NCI-H1048 (cell line): ENCODE measurements at regions not wholly inside any gene's neighbourhood (a gene's known extent, or its start where the extent isn't known, plus 50 kb on each side); places are given as distances from the start of the nearest gene placed in this dataset.

Source experiments
- DNase-seq: peaks from one replicate; lab custom pipeline; 2025; lab: John Stamatoyannopoulos, UW

GRCh38 chr4:123807866-123808265 lies 411.3 kb downstream of the SPRY1 start:
- DNase-seq, result no peak

- no peak for DNase-seq
Measured at GRCh38 chr4:123809864-123810263, 413.3 kb downstream of the SPRY1 start.

DNA sequence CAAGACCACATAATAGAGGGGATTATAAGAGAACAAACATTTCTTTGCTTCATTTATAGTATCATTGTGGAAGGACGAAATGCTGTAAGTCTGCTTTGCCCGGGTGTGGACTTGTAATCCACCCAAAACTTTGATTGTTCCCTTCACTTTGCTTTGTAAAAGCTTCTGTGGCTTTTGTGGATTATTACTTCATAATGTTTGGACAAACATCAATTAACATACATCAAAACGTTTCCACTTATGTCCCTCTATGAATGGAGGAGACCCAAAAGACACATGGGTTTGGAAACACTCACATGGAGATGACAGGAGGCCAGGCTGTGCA lies 415.4 kb downstream of the SPRY1 start:
- no peak for DNase-seq

- DNase-seq, result no peak
Measured at GRCh38 chr4:123813901-123814300, 417.3 kb downstream of the SPRY1 start.

DNA sequence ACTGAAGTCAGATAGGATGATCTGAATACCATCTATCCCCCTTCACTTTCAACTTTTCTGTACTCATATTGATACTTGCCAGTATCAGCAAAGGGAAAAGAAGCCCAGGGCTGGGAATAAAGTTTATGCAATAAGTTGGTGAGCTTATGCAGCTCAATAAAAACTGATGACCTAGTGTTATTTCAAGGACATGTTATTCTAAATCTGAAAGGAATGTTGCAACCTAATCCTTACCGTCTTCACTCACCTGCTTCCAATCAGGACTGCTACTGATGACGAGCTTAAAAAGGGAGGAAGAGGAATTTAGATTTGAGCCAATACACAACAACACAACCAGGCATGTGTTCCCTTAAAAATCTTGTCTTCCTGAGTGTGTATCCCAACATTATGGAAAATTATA lies 419.9 kb downstream of the SPRY1 start:
- no peak for DNase-seq

DNA sequence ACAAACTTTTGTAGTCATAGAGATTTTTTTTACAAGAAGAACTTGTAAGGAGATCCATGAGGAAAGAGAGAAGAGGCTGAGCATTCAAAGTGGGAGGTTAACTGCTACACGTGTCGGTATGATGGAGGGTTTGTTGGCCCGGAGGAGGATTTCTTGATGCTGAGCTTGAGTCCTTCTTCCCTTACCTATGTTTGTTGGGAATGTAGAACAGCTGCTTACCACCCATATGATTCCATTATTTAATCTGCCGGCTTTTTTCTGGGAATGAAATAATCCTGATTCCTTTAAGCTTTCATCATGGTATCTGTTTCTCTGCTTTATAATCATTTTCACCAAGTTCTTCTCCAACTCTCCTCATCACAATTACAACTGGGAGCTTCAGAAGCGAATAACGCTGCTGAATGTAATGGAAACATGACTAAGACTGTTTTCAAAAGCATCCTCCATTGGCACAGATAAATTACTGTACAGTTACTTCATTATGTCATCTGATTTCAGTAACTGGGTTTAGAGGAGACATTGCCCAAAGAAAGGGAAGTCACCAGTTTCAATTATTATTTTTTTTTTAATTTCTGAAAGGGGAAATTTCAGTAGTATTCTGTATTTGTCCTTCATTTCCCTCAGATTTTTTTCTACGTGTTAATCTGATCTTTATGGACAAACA lies 420.6 kb downstream of the SPRY1 start:
- DNase-seq, result no peak

- DNase-seq, result no peak
Measured at GRCh38 chr4:123819362-123820035, 422.9 kb downstream of the SPRY1 start.

DNA sequence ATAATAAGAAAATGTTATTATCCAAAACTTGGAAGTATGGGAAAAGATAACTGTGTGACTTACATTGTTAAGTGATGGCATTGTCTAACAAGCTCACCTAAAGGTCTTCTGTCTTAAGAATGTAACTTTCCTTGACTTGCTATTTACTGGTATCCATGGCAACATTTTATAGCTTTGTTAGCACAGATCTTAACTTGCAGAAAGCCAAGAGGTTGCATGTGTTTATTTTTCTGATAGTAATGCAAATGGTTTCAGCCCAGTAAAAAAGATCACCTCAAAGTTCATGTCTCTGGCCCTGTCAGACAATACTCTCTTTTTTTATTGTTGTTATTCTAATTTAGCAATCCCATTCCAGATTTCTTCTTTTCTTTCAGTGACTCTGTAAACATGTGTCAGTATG lies 425.3 kb downstream of the SPRY1 start:
- no peak for DNase-seq

GRCh38 chr4:123822353-123822752 lies 425.8 kb downstream of the SPRY1 start:
- DNase-seq, result no peak

DNA sequence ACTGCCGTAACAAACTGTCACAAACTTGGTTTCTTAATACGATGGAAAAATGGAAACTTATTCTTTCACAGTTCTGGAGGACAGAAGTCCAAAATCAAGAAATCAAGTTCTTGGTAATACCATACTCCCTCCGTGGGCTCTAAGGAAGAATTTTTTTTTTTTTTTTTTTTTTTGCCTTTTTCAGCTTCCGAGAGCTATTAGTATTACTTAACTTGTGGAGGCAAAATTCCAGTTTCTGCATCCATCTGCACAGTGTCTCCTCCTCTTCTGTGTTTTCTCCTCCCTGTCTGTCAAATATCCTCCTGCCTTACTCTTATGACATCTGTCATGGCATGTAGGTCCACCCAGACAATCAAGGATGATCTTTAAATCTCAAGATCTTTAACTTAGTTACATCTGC lies 426.6 kb downstream of the SPRY1 start:
- DNase-seq, result no peak

DNA sequence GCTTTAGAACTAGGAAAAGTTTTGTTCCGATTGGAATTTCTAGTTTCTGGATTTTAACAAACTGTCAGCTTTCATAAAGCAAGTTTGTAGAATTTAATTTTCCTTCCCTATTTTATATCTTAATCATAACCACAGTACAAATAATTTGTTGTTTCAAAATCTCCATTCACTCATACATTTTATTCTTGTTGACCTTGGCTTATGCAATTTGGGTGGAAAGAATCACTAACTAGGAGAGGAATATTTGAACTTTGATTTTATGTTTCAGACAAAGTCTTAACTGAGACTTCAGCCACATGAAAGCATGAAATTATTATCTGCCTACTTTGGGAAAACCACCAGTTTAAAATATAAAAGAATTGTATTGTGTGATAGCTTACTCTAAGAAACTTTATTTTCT lies 427.9 kb downstream of the SPRY1 start:
- DNase-seq, result no peak

GRCh38 chr4:123825596-123826291 lies 429.1 kb downstream of the SPRY1 start:
- DNase-seq, result no peak

DNA sequence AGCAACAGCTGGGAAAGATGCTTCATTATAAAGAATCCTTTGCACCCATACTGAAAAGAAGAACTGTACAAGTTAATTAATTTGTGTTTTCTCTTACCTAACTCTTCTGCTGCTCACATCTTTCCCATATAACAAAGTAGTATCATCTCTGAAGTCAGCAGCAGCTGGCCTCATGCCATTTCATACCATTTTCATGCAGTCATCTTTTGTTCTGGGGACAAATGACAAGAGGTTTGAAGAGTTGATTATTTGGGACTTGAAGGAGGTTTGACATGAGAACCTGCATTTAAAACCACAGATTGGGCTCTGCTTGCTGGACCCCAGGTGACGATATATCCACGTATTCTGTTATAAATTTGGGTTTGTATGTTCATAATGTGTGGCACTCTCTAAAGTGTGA lies 430.3 kb downstream of the SPRY1 start:
- DNase-seq, result no peak

- DNase-seq, result no peak
Measured at GRCh38 chr4:123827511-123827910, 430.9 kb downstream of the SPRY1 start.

DNA sequence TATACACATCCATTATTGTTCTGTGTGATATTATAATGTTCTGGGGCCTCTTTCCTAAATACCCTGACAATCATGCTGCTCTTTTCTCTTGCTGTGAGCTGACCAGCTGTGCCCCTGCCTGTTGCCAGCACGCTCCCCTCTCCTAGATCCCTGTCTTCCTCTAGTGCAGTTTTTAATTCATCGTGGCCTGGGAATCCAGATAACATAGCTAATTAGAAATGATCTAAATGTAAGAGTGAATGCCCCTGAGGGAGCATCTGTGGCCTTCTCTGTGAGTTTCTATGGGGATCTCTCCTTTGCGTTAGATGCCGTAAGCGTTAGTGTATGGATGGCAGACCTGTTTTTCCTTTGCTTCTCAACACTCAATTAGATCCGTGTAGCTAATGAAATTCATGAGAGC lies 434.3 kb downstream of the SPRY1 start:
- no peak for DNase-seq

GRCh38 chr4:123832173-123833026 lies 435.8 kb downstream of the SPRY1 start:
- DNase-seq, result no peak

- no peak for DNase-seq
Measured at GRCh38 chr4:123833171-123833643, 436.6 kb downstream of the SPRY1 start.

DNA sequence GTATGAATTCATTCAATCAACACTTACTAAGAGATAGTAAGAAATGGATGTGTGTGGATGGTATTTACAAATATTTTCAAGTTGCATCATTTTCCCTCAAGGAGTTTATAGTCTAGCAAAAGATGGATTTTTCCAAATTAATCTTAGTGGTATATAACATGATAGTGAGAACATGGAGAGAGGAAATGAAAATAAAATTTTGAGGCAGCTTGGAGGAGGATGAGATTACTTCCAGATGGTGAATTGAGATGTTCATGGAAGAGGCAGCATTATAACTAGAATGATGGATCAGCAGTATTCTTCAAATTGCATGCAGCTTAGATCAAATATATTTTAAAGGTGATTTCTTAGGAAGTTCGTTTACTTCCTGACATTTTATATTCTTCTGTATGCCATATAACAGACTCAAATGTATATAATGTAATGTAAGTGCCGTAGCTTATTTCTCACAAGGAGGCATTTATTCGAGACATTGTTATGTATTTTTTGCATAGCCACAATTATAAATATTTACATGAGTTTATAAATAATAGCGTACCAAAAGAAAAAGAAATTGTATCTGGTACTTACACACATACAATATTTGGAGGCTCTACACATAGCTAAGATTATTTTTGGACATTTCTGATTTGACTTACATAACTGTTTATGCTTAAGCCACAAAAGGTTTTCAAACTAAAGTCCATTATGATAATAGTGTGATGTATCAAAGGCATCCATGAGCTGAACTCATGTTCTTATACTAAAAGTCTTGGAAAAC lies 439.4 kb downstream of the SPRY1 start:
- DNase-seq, result no peak

DNA sequence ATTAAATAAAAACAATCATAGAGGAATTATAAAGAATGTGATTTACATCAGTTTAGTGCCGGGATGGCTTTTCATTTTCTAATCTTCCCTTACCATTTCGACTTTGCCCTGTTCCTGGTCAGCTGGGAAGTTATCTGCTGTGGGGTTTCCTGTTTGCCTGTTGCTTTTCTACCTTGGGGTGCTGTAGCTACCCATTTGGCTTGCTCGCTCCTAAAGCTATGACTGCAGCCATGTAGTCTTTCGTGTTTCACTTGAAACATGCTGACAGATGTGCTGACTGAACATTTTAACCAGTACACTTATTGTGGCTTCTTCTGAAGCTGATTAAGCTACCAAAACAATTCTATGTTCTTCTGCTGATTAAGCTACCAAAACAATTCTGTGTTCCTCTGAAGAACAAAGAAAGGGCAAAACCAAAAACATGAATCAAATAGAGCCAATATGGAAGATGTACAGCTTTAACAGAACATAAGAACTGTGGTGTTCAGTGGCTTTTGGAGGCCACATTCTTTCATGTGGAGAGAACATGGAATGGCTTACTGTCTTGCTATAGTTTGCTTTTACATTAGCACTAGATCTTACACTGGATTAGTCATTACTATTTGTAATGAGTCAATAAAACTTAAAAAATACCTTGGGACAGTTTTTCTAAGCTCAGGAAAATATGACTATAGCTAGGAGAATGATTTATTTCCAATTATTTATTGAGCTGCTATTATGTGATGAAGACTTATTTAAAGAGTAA lies 440.4 kb downstream of the SPRY1 start:
- no peak for DNase-seq

GRCh38 chr4:123838474-123838873 lies 441.9 kb downstream of the SPRY1 start:
- DNase-seq, result no peak

DNA sequence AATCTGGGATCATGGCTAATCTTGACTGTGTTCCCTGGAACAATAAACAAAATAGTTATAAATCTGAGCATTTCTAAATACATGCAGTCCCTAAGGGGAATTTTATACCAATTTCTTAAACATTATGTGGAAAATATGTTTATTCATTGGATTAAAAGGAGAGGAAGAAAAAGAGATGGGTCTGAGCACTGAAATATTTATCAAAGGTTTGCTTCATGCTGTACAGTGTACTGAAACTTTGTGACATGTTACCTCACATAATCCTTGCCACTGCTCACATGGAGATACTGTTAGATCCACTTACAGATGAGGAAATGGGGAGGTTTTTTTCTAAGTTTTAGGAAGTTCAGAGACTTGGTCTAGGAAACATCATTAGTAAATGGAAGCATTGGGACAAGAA lies 443.6 kb downstream of the SPRY1 start:
- no peak for DNase-seq
